HCT116 (cell line): ENCODE measurements at regions not wholly inside any gene's neighbourhood (a gene's known extent, or its start where the extent isn't known, plus 50 kb on each side); places are given as distances from the start of the nearest gene placed in this dataset.

Experiments
- CTCF ChIP-seq, 3 experiments: fragments of 200-600 bp in 1 of 3; sonication (generic) in 1 of 3; IDR thresholded peaks in 2 of 3; conservative IDR thresholded peaks in 1 of 3; 2 replicates each; pipeline ENCODE4 v1.5.1; 2012 to 2017; ENCODE audit warnings: low read depth in 2 of 3, low read length in 2 of 3, antibody characterized with exemption in 1 of 3, borderline replicate concordance in 1 of 3, control low read depth in 1 of 3, mild to moderate bottlenecking in 1 of 3, mixed read lengths in 1 of 3, mixed run types in 1 of 3, moderate library complexity in 1 of 3; ENCODE audit not compliant: insufficient read depth in 1 of 3
- EGR1 ChIP-seq: IDR thresholded peaks from 2 replicates; pipeline ENCODE4 v1.6.1; 2012; ENCODE audit warnings: low read depth
- JUND ChIP-seq: IDR thresholded peaks from 2 replicates; pipeline ENCODE4 v1.6.1; 2012
- ZBTB33 ChIP-seq: IDR thresholded peaks from 2 replicates; pipeline ENCODE4 v1.6.1; 2011; ENCODE audit warnings: mild to moderate bottlenecking, low read length, moderate library complexity; ENCODE audit not compliant: insufficient replicate concordance; ENCODE audit errors: extremely low read depth
- ZNF274 ChIP-seq: fragments of 200-500 bp; sonication (Bioruptor generic); IDR thresholded peaks from 2 replicates; pipeline ENCODE4 v1.6.1; 2014; ENCODE audit warnings: mild to moderate bottlenecking, low read depth, low read length, inconsistent platforms

GRCh38 chr18:33844232-33844631, 266.2 kb downstream of the ASXL3 start:
- TF ChIP-seq CTCF (IDR thresholded peaks at IDR 0.05 in 2 of 3, conservative IDR thresholded peaks at IDR 0.05 in 1 of 3; ENCODE audit: borderline replicate concordance in 1 of 3, insufficient read depth in 1 of 3, low read depth in 2 of 3, low read length in 2 of 3) = no peak
- TF ChIP-seq JUND = no peak
- no peak for TF ChIP-seq ZBTB33
- no peak for TF ChIP-seq ZNF274
- no peak for TF ChIP-seq EGR1
